Psoas muscle (tissue), 7 donors: ENCODE measurements at regions not wholly inside any gene's neighbourhood (a gene's known extent, or its start where the extent isn't known, plus 50 kb on each side); places are given as distances from the start of the nearest gene placed in this dataset.

ENCODE experiments used
- ATAC-seq, 4 donors: fragments of 200-7000 bp; cut with Tn5 transposase; one replicate each; pipeline ENCODE4 v1.9.1; 2020; ENCODE audit warnings: moderate library complexity in 3 of 4, mild to moderate bottlenecking in 2 of 4
- DNase-seq, 2 donors: peaks; one replicate each; pipeline ENCODE4 v3.0.0-alpha.2; 2020
- H3K27ac ChIP-seq: fragments of 200-600 bp; one replicate; pipeline ENCODE4 v1.8.0; 2022
- H3K27me3 ChIP-seq, 3 donors: fragments of 200-600 bp in 1 of 3; one replicate each; pipeline versions ENCODE4 v1.6.1 to v1.8.0; 2013 to 2022; ENCODE audit warnings: low read length in 2 of 3, mild to moderate bottlenecking in 2 of 3, moderate library complexity in 1 of 3; ENCODE audit not compliant: insufficient read depth in 3 of 3
- H3K36me3 ChIP-seq, 2 donors: fragments of 200-600 bp in 1 of 2; one replicate each; pipeline versions ENCODE4 v1.6.1 to v1.8.0; 2013 to 2022; ENCODE audit warnings: low read depth in 1 of 2, mild to moderate bottlenecking in 1 of 2, moderate library complexity in 1 of 2; ENCODE audit not compliant: insufficient read depth in 1 of 2
- H3K4me1 ChIP-seq: fragments of 200-600 bp; one replicate; pipeline ENCODE4 v1.8.0; 2022
- H3K4me3 ChIP-seq: fragments of 200-600 bp; one replicate; pipeline ENCODE4 v1.8.0; 2022; ENCODE audit warnings: mild to moderate bottlenecking
- H3K9me3 ChIP-seq: fragments of 200-600 bp; one replicate; pipeline ENCODE4 v1.8.0; 2022
- WGBS, 3 donors: extraction: QIAGEN DNeasy Blood & Tissue Kit; methylation state at CpG; one replicate each; pipeline versions ENCODE4 v1.1.6 to v1.1.7; 2013; 5-methylcytosine and 5-hydroxymethylcytosine counted together
- intact Hi-C, 2 donors: fragments of 100-400 bp; cut with DNase I; formaldehyde crosslinking; loops; one replicate each; pipeline versions ENCODE4 v1.11.0 to v1.14.2; 2022
- TF ChIP-seq, protein P1 (sequence below): fragments of 200-600 bp; IDR thresholded peaks from one replicate; pipeline ENCODE4 v1.8.0; 2022; ENCODE audit warnings: antibody characterized with exemption
- donor health status: healthy with polysubstance abuse.
- donor health status: DM: no; HTN: no; CAD: no; lungs with moderate emphysema.
- donor health status: Bipolar disorder and iron deficiency.
- donor health status: healthy.
- donor health status: DM: yes; HTN: yes; CAD: no.
- donor health status: DM: no; HTN: no; CAD: no.
- donor health status: DM: yes; HTN: yes; CAD: no.

DNA sequence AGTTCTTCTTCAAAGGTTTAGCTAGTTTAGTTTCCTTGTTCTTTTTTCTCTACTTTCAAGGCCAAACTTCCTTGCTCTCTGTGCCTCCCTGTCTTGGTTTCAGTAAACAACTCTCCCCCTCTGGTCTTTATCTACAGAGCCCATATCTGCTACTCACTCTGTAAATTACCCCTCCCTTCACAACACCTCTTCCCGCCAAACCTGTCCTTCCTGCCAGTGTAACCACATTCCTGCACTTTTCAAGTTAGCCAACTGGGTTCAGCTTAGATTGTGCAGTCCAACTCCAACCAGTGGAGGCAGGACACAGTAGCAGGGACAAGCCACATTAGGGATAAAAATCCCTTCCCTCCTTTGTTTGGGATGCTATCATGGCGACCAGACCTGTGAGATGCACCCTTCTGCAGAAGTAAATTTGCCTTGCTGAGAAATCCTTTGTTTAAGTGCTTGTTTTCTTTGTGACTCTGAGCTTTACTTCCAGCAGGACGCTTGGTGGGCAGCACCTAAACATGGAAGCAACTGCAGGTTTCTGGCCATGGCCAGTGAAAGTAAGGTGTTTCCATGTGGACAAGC, 706.0 kb downstream of the KCNJ3 start:
- Histone ChIP-seq H3K27ac (no peak overlapping the region), H3K36me3 (no peaks in the 10 kb centered on the region), H3K4me3 (no peak overlapping the region), H3K27me3 (no peaks in the 10 kb centered on the region), H3K4me1 (no peaks in the 10 kb centered on the region), H3K9me3 (peaks cover 11% of the 10 kb centered on the region)
- DNase-seq: no peak
- 75 to 88% (median 80%) methylated on average over 3 of the region's 3 CpGs for WGBS, 3 donors
- no peak for ATAC-seq
- TF ChIP-seq, protein P1, sequence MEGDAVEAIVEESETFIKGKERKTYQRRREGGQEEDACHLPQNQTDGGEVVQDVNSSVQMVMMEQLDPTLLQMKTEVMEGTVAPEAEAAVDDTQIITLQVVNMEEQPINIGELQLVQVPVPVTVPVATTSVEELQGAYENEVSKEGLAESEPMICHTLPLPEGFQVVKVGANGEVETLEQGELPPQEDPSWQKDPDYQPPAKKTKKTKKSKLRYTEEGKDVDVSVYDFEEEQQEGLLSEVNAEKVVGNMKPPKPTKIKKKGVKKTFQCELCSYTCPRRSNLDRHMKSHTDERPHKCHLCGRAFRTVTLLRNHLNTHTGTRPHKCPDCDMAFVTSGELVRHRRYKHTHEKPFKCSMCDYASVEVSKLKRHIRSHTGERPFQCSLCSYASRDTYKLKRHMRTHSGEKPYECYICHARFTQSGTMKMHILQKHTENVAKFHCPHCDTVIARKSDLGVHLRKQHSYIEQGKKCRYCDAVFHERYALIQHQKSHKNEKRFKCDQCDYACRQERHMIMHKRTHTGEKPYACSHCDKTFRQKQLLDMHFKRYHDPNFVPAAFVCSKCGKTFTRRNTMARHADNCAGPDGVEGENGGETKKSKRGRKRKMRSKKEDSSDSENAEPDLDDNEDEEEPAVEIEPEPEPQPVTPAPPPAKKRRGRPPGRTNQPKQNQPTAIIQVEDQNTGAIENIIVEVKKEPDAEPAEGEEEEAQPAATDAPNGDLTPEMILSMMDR: no peak
- intact Hi-C loops: no loop called here

DNA sequence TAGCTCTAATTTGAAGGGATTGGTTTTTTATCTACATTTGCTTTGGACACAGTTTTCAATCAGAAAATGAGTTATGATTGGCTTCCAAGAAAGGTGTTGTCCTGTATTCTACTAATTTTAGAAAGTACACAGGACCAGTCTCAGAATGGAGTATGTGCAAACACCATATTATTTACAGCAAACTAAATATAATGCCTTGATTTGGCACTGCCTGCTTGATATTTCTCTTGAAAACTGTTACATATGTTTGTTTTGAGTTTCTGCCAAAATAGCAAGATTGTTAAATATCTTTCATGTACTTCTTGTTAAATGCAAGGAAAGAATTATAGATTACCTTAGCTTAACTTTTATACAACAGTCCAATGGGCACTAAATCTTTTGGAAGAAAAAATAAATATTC, 694.9 kb downstream of the KCNJ3 start:
- Histone ChIP-seq H3K9me3 (no peaks in the 10 kb centered on the region), H3K27me3 (no peaks in the 10 kb centered on the region), H3K4me3 (no peak overlapping the region), H3K4me1 (no peaks in the 10 kb centered on the region), H3K27ac (no peak overlapping the region), H3K36me3 (no peaks in the 10 kb centered on the region)
- intact Hi-C loops: no loop called here
- DNase-seq (no peak), ATAC-seq (no peak)
- TF ChIP-seq, protein P1: no peak

DNA sequence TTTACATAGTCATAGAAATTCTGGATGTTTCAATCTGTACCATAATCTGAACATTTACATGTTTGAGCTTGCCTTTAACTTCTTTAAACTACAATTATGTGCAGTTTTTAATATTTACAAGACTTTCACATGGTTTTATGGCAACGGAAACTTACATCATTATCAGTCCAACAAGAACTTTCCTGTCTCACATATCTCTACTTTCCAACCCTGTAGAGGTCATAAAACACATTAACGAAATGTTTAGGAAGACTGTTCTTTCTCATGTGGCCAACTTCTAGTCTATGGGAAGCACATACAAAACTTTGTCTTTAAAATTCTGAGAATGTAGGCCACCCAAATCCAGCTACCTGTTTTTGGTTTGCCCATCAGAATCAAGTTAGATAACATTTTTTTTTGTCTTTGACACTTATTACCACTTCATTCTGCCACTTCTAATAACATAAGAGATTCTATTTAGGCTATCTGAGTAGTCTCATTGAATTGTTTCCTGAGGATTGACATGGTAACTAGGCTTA, 693.2 kb downstream of the KCNJ3 start:
- no peaks in the 10 kb centered on the region for H3K27me3 ChIP-seq
- no peak overlapping the region for H3K4me3 ChIP-seq
- ATAC-seq: no peak
- H3K27ac ChIP-seq: no peak overlapping the region
- H3K36me3 ChIP-seq: no peaks in the 10 kb centered on the region
- DNase-seq: no peak
- TF ChIP-seq, protein P1: no peak
- no peaks in the 10 kb centered on the region for H3K9me3 ChIP-seq
- intact Hi-C loops: no loop called here
- 65 to 75% (median 74%) methylated on average over 2 of the region's 2 CpGs for WGBS, 3 donors
- H3K4me1 ChIP-seq: no peaks in the 10 kb centered on the region

DNA sequence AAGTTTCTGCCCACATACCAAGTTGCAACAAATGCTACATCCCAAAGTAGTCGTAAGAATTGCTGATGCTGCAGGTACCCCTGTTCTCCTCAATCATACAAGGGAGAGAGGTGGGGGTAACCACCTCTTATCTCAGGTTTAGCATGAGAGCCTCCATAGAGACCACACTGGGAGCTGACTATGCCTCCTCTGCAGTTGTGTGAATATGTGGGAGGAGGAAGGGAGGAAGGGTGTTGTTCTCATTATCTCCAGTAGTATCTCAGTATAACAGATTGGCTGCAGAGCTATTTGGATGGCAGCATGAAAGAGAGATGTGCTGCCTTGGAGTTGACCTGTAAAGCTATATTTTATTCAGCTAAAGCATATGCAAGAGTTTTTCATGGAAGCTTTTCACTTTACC, 690.7 kb downstream of the KCNJ3 start:
- intact Hi-C loops: no loop called here
- DNase-seq: no peak
- Histone ChIP-seq H3K9me3 (no peaks in the 10 kb centered on the region), H3K4me3 (no peak overlapping the region), H3K27ac (no peak overlapping the region), H3K4me1 (no peaks in the 10 kb centered on the region), H3K36me3 (no peaks in the 10 kb centered on the region), H3K27me3 (no peaks in the 10 kb centered on the region)
- TF ChIP-seq, protein P1: no peak
- ATAC-seq: no peak
- 81 to 85% (median 83%) methylated on average over 1 of the region's 1 CpG for WGBS, 3 donors

DNA sequence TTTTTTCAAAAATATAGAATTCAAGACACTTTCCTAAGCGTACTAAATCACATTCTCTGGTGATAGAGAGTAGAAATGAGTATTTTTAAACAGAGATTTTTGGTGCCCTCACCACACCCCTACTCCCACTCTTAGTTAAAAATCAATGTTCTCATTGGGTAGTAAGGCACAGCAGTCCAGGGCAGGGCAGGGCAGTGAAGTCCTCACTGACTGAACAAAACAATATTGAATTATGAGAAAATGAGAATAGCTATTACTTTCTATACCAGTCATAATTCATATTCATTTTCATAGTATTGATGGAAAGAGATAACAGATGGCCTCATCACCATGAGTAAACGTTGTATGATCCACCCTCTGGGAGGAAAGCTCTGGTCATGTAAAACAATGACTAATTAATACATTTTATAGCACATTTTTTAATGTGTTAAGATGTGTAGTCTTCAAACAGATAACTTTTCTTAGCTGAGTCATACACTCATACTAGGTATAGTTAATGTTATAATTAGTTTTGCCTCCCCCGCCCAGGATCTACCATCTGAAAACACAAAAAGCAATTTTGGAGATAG, 686.1 kb downstream of the KCNJ3 start:
- TF ChIP-seq, protein P1: no peak
- no peaks in the 10 kb centered on the region for H3K27me3 ChIP-seq
- H3K9me3 ChIP-seq: no peaks in the 10 kb centered on the region
- intact Hi-C loops: no loop called here
- DNase-seq (no peak), ATAC-seq (no peak)
- H3K4me3 ChIP-seq: no peak overlapping the region
- no peaks in the 10 kb centered on the region for H3K36me3 ChIP-seq
- 70 to 79% (median 74%) methylated on average over 3 of the region's 3 CpGs for WGBS, 3 donors
- no peak overlapping the region for H3K27ac ChIP-seq
- H3K4me1 ChIP-seq: no peaks in the 10 kb centered on the region
